ENCODE measurements at regions not wholly inside any gene's neighbourhood (a gene's known extent, or its start where the extent isn't known, plus 50 kb on each side); places are given as distances from the start of the nearest gene placed in this dataset.

DNA sequence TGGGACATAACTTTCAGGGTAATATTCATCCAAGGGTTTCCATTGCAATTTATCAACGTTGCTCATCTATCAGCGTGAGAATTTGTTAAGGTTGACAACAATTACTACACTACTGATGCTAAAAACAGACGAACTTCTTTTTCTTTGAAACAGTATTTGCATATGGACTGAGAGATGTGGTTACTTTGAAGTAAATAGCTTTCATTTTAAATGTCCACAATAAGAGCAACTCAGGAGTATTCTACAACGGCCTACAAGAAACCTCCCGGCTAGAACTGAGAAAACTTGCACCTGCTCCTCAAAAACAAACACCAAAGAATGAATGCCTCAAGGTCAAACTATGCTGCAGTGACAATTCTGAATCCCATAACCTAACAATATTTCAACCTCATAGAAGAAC, 238.4 kb downstream of the IRS2 start:
- TF ChIP-seq ZNF274 (IDR thresholded peaks at IDR 0.05; ENCODE audit: low read depth, low read length) = no peak
- no peak for TF ChIP-seq SP1 (IDR thresholded peaks at IDR 0.05; ENCODE audit: low read depth)
- TF ChIP-seq, protein P1, sequence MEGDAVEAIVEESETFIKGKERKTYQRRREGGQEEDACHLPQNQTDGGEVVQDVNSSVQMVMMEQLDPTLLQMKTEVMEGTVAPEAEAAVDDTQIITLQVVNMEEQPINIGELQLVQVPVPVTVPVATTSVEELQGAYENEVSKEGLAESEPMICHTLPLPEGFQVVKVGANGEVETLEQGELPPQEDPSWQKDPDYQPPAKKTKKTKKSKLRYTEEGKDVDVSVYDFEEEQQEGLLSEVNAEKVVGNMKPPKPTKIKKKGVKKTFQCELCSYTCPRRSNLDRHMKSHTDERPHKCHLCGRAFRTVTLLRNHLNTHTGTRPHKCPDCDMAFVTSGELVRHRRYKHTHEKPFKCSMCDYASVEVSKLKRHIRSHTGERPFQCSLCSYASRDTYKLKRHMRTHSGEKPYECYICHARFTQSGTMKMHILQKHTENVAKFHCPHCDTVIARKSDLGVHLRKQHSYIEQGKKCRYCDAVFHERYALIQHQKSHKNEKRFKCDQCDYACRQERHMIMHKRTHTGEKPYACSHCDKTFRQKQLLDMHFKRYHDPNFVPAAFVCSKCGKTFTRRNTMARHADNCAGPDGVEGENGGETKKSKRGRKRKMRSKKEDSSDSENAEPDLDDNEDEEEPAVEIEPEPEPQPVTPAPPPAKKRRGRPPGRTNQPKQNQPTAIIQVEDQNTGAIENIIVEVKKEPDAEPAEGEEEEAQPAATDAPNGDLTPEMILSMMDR (IDR thresholded peaks at IDR 0.05 in 2 of 3, conservative IDR thresholded peaks at IDR 0.05 in 1 of 3; ENCODE audit: borderline replicate concordance in 1 of 3, insufficient read depth in 1 of 3, low read depth in 2 of 3, low read length in 2 of 3) = no peak
- no peak for TF ChIP-seq RAD21 (IDR thresholded peaks at IDR 0.05; ENCODE audit: low read depth)

Data from HCT116 (cell line).